ENCODE measurements at regions not wholly inside any gene's neighbourhood (a gene's known extent, or its start where the extent isn't known, plus 50 kb on each side); places are given as distances from the start of the nearest gene placed in this dataset.

DNA sequence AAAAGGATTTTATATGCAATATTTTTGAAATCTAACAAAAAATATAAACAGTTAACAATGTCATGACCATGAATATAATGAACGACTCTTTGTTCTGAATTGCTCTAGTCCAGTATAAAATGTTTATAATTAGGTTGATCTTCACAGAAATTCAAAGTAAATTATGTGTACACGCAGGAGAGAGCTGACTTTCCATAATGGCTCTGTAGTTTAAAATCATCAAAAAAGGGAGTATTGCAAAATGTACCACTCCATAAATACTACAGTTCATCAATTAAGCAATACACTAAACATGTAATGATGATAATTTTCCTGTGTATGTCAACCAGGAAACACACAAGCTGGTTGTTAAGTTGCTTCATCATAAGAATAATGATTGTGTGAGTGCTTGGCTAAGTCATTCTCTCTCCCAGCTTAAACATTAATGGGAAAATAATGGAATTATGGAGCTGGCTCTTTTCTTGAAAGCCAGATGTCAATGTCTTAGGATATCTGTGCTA, 189.5 kb upstream of the PLEKHG7 start:
- ATAC-seq (no peak), DNase-seq (no peak)
- Histone ChIP-seq H3K36me3 (no peaks in the 10 kb centered on the region), H3K9me3 (no peaks in the 10 kb centered on the region), H3K27me3 (no peaks in the 10 kb centered on the region), H3K4me3 (no peak overlapping the region), H3K4me1 (peaks cover 0 to 17% (median 0%) of the 10 kb centered on the region in 12 donors), H3K27ac (no peak overlapping the region)
- no peak for TF ChIP-seq POLR2A (IDR thresholded peaks at IDR 0.05)
- TF ChIP-seq, protein P1, sequence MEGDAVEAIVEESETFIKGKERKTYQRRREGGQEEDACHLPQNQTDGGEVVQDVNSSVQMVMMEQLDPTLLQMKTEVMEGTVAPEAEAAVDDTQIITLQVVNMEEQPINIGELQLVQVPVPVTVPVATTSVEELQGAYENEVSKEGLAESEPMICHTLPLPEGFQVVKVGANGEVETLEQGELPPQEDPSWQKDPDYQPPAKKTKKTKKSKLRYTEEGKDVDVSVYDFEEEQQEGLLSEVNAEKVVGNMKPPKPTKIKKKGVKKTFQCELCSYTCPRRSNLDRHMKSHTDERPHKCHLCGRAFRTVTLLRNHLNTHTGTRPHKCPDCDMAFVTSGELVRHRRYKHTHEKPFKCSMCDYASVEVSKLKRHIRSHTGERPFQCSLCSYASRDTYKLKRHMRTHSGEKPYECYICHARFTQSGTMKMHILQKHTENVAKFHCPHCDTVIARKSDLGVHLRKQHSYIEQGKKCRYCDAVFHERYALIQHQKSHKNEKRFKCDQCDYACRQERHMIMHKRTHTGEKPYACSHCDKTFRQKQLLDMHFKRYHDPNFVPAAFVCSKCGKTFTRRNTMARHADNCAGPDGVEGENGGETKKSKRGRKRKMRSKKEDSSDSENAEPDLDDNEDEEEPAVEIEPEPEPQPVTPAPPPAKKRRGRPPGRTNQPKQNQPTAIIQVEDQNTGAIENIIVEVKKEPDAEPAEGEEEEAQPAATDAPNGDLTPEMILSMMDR (IDR thresholded peaks at IDR 0.05): no peak
- intact Hi-C loops (cut with DNase I): no loop called here
- 90 to 96% (median 93%) methylated on average over 2 of the region's 2 CpGs for WGBS, 4 donors

DNA sequence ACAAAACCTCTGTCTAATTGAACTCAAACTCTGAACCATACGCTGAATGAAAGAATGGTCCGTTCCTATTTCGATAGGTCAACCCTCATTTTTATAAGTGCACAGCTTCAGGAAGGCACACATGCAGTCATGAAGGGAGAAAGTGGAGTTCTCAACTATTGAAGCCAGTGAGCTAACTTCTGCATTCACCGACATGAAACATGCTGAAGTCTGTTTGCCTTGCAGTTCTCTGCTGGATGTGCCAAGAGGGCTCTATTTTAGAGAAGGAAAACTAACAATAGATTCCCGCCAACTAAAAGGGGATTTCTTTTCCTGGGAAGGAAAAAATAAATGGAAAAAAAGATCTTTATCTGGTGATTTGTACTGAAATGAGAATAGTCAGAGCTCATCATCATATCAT, 191.0 kb upstream of the PLEKHG7 start:
- intact Hi-C loops (cut with DNase I): no loop called here
- ATAC-seq: peak in 1 of 4 donors; percentile 37
- no peaks in the 10 kb centered on the region for H3K36me3 ChIP-seq
- DNase-seq: no peak
- TF ChIP-seq, protein P1 (IDR thresholded peaks at IDR 0.05): no peak
- TF ChIP-seq POLR2A (IDR thresholded peaks at IDR 0.05): no peak
- no peaks in the 10 kb centered on the region for H3K9me3 ChIP-seq
- peaks cover 0 to 22% (median under 1%) of the 10 kb centered on the region in 12 donors for H3K4me1 ChIP-seq
- WGBS, 4 donors: 75 to 85% (median 81%) methylated on average over 5 of the region's 5 CpGs
- peak overlapping the region in 1 of 12 donors; percentile 66 for H3K27ac ChIP-seq
- H3K27me3 ChIP-seq: no peaks in the 10 kb centered on the region
- H3K4me3 ChIP-seq: no peak overlapping the region

DNA sequence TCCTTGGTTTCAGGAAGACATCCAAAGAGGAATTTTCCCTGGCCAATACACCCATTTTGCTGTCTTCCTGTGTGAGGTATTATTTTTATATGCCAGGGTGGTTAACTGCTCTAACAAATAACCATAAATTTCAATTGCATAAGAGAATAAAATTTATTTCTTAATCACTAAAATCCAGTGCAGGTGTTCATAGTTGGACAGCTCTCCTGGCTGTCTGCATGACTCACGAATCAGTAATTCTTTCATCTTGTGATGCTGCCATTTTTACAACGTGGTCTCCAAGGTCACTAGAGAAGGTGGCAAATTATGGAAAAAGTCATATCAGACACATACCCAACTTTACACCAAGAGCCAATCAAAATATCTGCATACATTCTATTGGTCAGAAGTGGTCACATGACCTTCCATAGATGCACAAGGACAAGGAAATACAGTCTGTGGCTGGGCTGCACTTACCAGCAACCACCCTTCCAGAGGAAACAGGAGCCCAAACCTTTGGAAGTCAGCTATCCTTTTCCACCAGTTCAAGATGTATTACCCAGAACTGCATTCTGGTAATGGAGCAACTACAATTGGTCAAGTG, 193.5 kb upstream of the PLEKHG7 start:
- intact Hi-C loops (cut with DNase I): loop anchor here in 4 of 10 donors (5.0 to 10.0 kb wide), 4 partner anchors 43 to 64 kb away; no protein-coding TSS in a partner anchor

DNA sequence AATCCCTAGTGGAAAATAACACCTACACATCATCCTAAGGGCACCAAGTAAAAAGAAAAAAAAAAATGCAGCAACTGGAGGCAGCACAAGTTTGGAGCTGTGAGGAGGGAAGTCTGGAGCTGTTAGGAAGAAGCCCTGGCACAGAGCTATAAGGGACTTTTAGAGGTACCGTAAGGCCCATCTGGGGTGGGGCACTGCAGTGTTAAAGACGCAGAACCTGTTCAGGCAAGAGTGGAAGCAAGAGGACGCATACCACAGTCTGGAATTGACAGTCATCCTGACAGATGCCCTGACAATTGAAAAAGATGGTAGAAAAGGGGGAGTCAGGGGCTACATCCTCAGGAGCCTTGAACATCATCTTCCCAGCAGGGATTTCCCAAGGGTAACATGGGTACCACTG, 195.9 kb upstream of the PLEKHG7 start:
- ATAC-seq (no peak), DNase-seq (no peak)
- H3K9me3 ChIP-seq: no peaks in the 10 kb centered on the region
- no peaks in the 10 kb centered on the region for H3K27me3 ChIP-seq
- no peak overlapping the region for H3K4me3 ChIP-seq
- H3K27ac ChIP-seq: peak overlapping the region in 10 of 12 donors; percentile 55 to 96 (median 86)
- peaks cover 5 to 64% (median 38%) of the 10 kb centered on the region in 12 donors for H3K4me1 ChIP-seq
- WGBS, 4 donors: 57 to 90% (median 76%) methylated on average over 3 of the region's 3 CpGs
- TF ChIP-seq, protein P1 (IDR thresholded peaks at IDR 0.05): no peak
- no peak for TF ChIP-seq POLR2A (IDR thresholded peaks at IDR 0.05)
- intact Hi-C loops (cut with DNase I): loop anchor here in 4 of 10 donors (5.0 to 10.0 kb wide), 4 partner anchors 45 to 62 kb away; no protein-coding TSS in a partner anchor
- H3K36me3 ChIP-seq: no peaks in the 10 kb centered on the region

More for the DNA sequence above, 193.5 kb upstream of the PLEKHG7 start:
- Histone ChIP-seq H3K4me3 (no peak overlapping the region), H3K27me3 (no peaks in the 10 kb centered on the region), H3K4me1 (peaks cover under 1 to 40% (median 23%) of the 10 kb centered on the region in 12 donors), H3K9me3 (no peaks in the 10 kb centered on the region), H3K27ac (no peak overlapping the region), H3K36me3 (no peaks in the 10 kb centered on the region)
- 57 to 79% (median 71%) methylated on average over 2 of the region's 2 CpGs for WGBS, 4 donors
- ATAC-seq: no peak
- no peak for TF ChIP-seq POLR2A (IDR thresholded peaks at IDR 0.05)
- TF ChIP-seq, protein P1 (IDR thresholded peaks at IDR 0.05): no peak
- DNase-seq: no peak

Data from heart left ventricle (tissue), 16 donors.